Right ventricle myocardium inferior (tissue), 1 donor: ENCODE measurements at regions not wholly inside any gene's neighbourhood (a gene's known extent, or its start where the extent isn't known, plus 50 kb on each side); places are given as distances from the start of the nearest gene placed in this dataset.

Experiments used
- ATAC-seq: fragments of 200-7000 bp; cut with Tn5 transposase; one replicate; pipeline ENCODE4 v1.9.1; 2020; ENCODE audit warnings: mild to moderate bottlenecking, moderate library complexity
- DNase-seq: peaks from one replicate; pipeline ENCODE4 v3.0.0; 2021; ENCODE audit errors: missing footprints
- intact Hi-C: fragments of 100-400 bp; cut with DNase I; formaldehyde crosslinking; loops from one replicate; pipeline ENCODE4 v1.11.0; 2022
- donor health status: DM: no; HTN: yes; CAD: no; lungs with severe emphysema.

- intact Hi-C loops, result no loop called here
- DNase-seq (no peak), ATAC-seq (no peak)
These were observed 883.5 kb upstream of the ADGRL2 start for GRCh38 chr1:80917225-80917624.

- DNase-seq (no peak), ATAC-seq (no peak)
- intact Hi-C loops, result no loop called here
These were observed 885.2 kb upstream of the ADGRL2 start for GRCh38 chr1:80915491-80915890.

- intact Hi-C loops, result no loop called here
- no peak for ATAC-seq
These were observed 890.3 kb upstream of the ADGRL2 start for GRCh38 chr1:80910426-80910825.

GRCh38 chr1:80909172-80909784 lies 891.5 kb upstream of the ADGRL2 start:
- no peak for DNase-seq
- ATAC-seq, result no peak
- intact Hi-C loops, result no loop called here

More at GRCh38 chr1:80910426-80910825, 890.3 kb upstream of the ADGRL2 start:
- no peak for DNase-seq

GRCh38 chr1:80896781-80897356 lies 903.9 kb upstream of the ADGRL2 start:
- no peak for ATAC-seq
- intact Hi-C loops, result no loop called here
- no peak for DNase-seq

- DNase-seq (no peak), ATAC-seq (no peak)
- intact Hi-C loops, result no loop called here
These were observed 905.8 kb upstream of the ADGRL2 start for GRCh38 chr1:80894921-80895320.

- ATAC-seq, result no peak
- DNase-seq, result no peak
- intact Hi-C loops, result no loop called here
These were observed 907.6 kb upstream of the ADGRL2 start for GRCh38 chr1:80893115-80893514.

GRCh38 chr1:80892539-80892938 lies 908.2 kb upstream of the ADGRL2 start:
- ATAC-seq (no peak), DNase-seq (no peak)
- intact Hi-C loops, result no loop called here

- ATAC-seq (no peak), DNase-seq (no peak)
- intact Hi-C loops, result no loop called here
These were observed 908.9 kb upstream of the ADGRL2 start for GRCh38 chr1:80891871-80892270.

- DNase-seq (no peak), ATAC-seq (no peak)
- intact Hi-C loops, result no loop called here
These were observed 918.2 kb upstream of the ADGRL2 start for GRCh38 chr1:80882553-80882952.

GRCh38 chr1:80878343-80878742 lies 922.4 kb upstream of the ADGRL2 start:
- no peak for ATAC-seq
- intact Hi-C loops, result no loop called here
- DNase-seq, result no peak

GRCh38 chr1:80876035-80876434 lies 924.7 kb upstream of the ADGRL2 start:
- ATAC-seq (no peak), DNase-seq (no peak)
- intact Hi-C loops, result no loop called here

GRCh38 chr1:80869299-80869698 lies 931.4 kb upstream of the ADGRL2 start:
- no peak for DNase-seq
- intact Hi-C loops, result no loop called here
- ATAC-seq, result no peak

- intact Hi-C loops, result no loop called here
- DNase-seq (no peak), ATAC-seq (peak; percentile 39)
These were observed 952.8 kb upstream of the ADGRL2 start for GRCh38 chr1:80847904-80848303.

GRCh38 chr1:80846966-80847365 lies 953.8 kb upstream of the ADGRL2 start:
- intact Hi-C loops, result no loop called here

GRCh38 chr1:80842796-80843195 lies 957.9 kb upstream of the ADGRL2 start:
- intact Hi-C loops, result no loop called here
- DNase-seq, result no peak
- no peak for ATAC-seq

More at GRCh38 chr1:80846966-80847365, 953.8 kb upstream of the ADGRL2 start:
- DNase-seq (no peak), ATAC-seq (no peak)

- no peak for ATAC-seq
These were observed 959.5 kb upstream of the ADGRL2 start for GRCh38 chr1:80841261-80841660.

GRCh38 chr1:80837066-80837465 lies 963.7 kb upstream of the ADGRL2 start:
- ATAC-seq, result no peak
- intact Hi-C loops, result no loop called here
- no peak for DNase-seq

More at GRCh38 chr1:80841261-80841660, 959.5 kb upstream of the ADGRL2 start:
- intact Hi-C loops, result no loop called here
- no peak for DNase-seq

GRCh38 chr1:80836505-80836904 lies 964.2 kb upstream of the ADGRL2 start:
- DNase-seq, result no peak
- intact Hi-C loops, result no loop called here
- no peak for ATAC-seq

- ATAC-seq, result no peak
- intact Hi-C loops, result no loop called here
- no peak for DNase-seq
These were observed 973.1 kb upstream of the ADGRL2 start for GRCh38 chr1:80827666-80828065.

GRCh38 chr1:80825067-80825466 lies 975.7 kb upstream of the ADGRL2 start:
- ATAC-seq, result no peak
- no peak for DNase-seq
- intact Hi-C loops, result no loop called here
